ENCODE measurements at regions not wholly inside any gene's neighbourhood (a gene's known extent, or its start where the extent isn't known, plus 50 kb on each side); places are given as distances from the start of the nearest gene placed in this dataset.

GRCh38 chr10:70939441-70940003 is 51.2 kb upstream of the PCBD1 start:
- no peak for DNase-seq

- DNase-seq, result no peak
These were observed 52.6 kb upstream of the PCBD1 start for GRCh38 chr10:70940834-70941568.

GRCh38 chr10:70942125-70942524 is 53.8 kb upstream of the PCBD1 start:
- DNase-seq, result no peak

GRCh38 chr10:70942725-70943124 is 54.4 kb upstream of the PCBD1 start:
- DNase-seq, result no peak

- no peak for DNase-seq
These were observed 54.9 kb upstream of the PCBD1 start for GRCh38 chr10:70943249-70943648.

- DNase-seq, result no peak
These were observed 55.6 kb upstream of the PCBD1 start for GRCh38 chr10:70943841-70944466.

- no peak for DNase-seq
These were observed 61.7 kb upstream of the PCBD1 start for GRCh38 chr10:70950037-70950436.

GRCh38 chr10:70950801-70951200 is 62.4 kb upstream of the PCBD1 start:
- no peak for DNase-seq

GRCh38 chr10:70952401-70952800 is 64.0 kb upstream of the PCBD1 start:
- no peak for DNase-seq

- DNase-seq, result no peak
These were observed 64.6 kb upstream of the PCBD1 start for GRCh38 chr10:70952921-70953320.

- DNase-seq, result no peak
These were observed 66.2 kb upstream of the PCBD1 start for GRCh38 chr10:70954381-70955176.

- no peak for DNase-seq
These were observed 67.8 kb upstream of the PCBD1 start for GRCh38 chr10:70956029-70956759.

GRCh38 chr10:70958396-70958795 is 70.0 kb upstream of the PCBD1 start:
- no peak for DNase-seq

GRCh38 chr10:70960316-70960715 is 72.0 kb upstream of the PCBD1 start:
- no peak for DNase-seq

GRCh38 chr10:70960783-70961570 is 72.6 kb upstream of the PCBD1 start:
- no peak for DNase-seq

- no peak for DNase-seq
These were observed 74.3 kb upstream of the PCBD1 start for GRCh38 chr10:70962686-70963085.

GRCh38 chr10:70963271-70963670 is 74.9 kb upstream of the PCBD1 start:
- no peak for DNase-seq

- no peak for DNase-seq
These were observed 75.9 kb upstream of the PCBD1 start for GRCh38 chr10:70964245-70964644.

- DNase-seq, result no peak
These were observed 76.5 kb upstream of the PCBD1 start for GRCh38 chr10:70964881-70965280.

- DNase-seq, result no peak
These were observed 77.2 kb upstream of the PCBD1 start for GRCh38 chr10:70965566-70965965.

- DNase-seq, result no peak
These were observed 78.5 kb upstream of the PCBD1 start for GRCh38 chr10:70966646-70967553.

Data from NCI-H1694 (cell line).